GM19372 (cell line): ENCODE measurements at regions not wholly inside any gene's neighbourhood (a gene's known extent, or its start where the extent isn't known, plus 50 kb on each side); places are given as distances from the start of the nearest gene placed in this dataset.
"Not testable (repeated sequence)": the region's sequence is repeated elsewhere in the genome, so short reads cannot be mapped to it uniquely, and the experiment has no call there.

Source experiments
- ATAC-seq: cut with Tn5 transposase; IDR thresholded peaks from one replicate; pipeline ENCODE4 v1.9.1; 2021; ENCODE audit warnings: mild to moderate bottlenecking, low read depth, moderate library complexity; ENCODE audit not compliant: unreplicated experiment

DNA sequence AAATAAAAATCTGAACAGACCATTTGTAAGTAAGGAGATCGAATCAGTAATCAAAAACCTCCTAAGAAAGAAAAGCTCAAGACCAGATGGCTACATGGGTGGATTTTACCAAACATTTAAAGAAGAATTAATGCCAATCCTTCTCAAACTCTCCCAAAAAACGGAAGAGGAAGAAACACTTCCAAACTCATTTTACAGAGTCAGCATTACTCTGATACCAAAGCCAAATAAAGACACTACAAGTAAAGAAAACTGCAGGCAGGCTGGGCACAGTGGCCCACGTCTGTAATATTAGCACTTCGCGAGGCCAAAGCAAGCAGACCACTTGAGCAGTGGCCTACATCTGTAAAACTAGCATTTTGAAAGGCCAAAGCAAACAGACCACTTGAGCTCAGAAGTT lies 159.8 kb downstream of the DPY19L2 start:
- no peak for ATAC-seq

DNA sequence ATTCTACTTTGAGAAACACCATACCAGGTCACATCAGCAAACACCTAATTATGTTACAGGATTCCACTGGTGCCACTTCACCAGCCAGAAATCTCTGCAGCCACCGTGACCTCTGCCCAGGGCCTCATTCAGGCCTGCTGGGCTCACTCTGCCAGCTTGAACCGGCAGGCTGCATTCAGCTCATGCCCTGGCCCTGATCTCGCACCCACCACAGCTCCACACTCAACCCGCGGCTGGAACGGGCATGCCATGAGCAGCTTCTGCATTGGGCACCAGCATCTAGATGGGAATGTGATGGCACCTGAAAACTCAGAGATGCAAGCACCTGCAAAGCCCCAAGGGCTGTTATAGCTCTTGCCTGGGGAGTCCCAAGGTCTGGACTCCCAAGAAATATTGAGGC lies 168.7 kb downstream of the DPY19L2 start:
- ATAC-seq = no peak

DNA sequence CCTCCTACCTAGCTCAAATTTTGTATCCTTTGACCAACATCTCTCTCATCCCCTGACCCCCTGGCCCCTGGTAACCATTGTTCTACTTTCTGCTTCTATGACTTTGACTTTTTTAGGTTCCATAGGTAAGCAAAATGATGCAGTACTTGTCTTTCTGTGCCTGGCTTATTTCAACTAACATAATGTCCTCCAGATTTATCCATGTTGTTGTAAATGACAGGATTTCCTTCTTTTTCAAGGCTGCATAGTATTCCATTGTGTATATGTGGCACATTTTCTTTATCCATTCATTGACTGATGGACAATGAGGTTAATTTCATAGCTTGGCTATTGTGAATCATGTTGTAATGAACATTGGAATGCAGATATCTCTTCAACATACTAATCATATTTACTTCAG lies 170.1 kb downstream of the DPY19L2 start:
- ATAC-seq = no peak

DNA sequence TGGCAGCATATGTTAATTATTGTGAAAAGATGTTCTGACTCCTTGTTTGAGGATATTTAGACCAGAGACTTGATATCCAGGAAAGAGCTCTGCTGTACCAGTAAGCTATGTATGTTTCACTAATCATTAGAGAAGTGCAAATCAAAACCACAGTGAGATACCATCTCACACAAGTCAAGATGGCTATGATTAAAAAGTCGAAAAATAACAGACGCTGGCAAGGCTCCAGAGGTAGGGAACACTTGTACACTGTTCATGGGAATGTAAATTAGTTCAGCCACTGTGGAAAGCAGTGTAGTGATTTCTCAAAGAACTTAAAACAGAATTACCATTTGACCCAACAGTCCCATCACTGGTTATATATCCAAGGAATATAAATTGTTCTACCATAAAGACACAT lies 171.6 kb downstream of the DPY19L2 start:
- no peak for ATAC-seq

DNA sequence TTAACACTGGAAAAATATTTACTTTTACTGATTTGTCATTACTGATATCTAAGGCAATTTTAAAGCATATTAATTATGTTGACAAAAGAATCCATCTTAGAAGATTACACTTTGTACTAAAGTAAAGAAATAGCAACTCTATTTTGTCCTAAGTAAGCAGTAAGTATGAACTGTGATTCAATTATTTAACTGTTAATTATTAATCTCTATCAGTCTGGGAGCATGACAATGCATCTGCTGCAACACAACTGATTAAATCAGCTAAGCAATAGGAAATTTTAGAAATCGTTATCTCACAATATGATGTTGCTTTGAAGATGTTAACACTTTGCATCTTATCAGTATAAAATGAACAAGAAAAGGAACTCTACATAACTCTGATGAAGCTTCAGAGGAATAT lies 172.3 kb downstream of the DPY19L2 start:
- ATAC-seq = no peak

DNA sequence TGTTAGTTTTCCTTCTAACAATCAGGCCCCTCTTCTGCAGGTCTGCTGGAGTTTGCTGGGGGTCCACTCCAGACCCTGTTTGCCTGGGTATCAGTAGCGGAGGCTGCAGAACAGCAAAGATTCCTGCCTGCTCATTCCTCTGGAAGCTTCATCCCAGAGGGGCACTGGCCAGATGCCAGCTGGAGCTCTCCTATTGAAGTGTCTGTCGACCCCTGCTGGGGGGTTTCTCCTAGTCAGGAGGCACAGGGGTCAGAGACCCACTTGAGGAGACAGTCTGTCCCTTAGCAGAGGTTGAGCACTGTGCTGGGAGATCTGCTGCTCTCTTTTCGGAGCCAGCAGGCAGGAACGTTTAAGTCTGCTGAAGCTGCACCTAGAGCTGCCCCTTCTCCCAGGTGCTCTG lies 174.9 kb downstream of the DPY19L2 start:
- not testable (repeated sequence) for ATAC-seq

DNA sequence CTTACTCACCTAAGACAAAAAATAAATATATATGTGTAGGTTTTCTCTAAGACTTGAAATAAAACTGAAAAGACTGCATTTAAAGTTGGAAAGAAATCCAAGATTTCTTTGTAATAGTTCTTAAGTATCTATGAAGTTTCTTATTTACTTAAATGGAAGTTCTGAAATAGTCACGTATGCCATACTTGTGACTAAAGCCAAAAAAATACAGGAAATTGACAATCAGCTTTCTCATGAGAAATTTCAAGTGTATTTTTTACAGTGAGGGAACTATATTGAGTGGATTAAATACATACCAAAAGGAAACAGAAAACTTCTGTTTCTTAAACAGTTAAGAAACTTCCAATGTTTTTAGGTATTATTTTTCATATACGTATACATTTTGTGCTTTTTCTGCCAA lies 188.1 kb downstream of the DPY19L2 start:
- no peak for ATAC-seq

DNA sequence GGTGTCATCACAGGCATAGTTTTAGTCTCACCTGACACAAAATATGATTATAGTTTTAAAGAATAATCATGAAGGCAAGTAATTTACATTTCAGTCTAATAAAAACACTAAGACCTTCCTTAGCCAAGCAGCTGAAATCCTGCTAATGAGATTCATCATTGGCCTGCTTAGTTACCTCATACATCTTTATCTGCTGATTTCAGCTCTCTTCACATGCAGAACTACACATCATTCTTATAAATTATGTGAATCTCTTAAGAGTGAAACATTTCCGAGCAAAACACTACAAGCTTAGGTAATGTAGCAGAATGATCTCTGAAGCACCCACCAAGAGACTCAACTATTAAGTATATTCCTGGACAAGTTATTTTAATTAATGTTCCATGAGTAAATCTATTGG lies 198.1 kb downstream of the DPY19L2 start:
- ATAC-seq = no peak

DNA sequence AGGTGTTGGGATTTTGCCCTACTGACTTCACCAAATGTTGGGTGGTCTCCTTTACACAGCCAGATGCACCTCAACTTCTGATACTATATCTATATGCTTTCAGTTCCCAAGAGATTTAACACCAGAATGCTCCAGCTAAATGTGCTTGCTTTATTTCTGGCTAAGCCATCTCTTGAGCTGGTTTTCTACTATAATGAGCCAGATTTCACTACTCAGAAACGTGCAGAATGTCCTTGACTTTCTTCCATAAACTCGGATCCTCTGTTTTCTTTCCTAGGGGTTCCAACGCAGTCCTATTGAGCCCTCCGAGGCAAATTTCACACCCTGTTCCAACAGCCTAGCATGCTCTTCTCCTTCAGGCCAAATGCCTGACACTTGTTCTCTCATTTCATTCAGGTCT lies 200.3 kb downstream of the DPY19L2 start:
- ATAC-seq = no peak

DNA sequence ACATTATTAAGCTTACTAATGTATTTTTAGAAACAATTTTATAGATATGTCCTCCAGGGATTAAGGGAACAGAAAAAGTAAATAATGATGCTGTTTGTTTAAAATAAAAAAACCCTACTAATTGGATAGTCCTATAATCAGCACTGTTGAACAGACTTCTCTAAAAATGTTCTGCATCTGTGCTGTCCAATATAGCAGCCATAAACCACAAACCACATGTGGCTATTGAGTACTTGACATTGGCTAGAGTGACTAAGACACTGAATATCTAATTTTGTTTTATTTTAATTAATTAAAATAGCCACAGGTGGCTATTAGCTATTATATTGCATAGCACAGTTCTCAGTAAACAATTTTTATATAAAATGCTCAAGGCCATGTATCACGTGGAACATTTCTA lies 210.4 kb downstream of the DPY19L2 start:
- no peak for ATAC-seq

DNA sequence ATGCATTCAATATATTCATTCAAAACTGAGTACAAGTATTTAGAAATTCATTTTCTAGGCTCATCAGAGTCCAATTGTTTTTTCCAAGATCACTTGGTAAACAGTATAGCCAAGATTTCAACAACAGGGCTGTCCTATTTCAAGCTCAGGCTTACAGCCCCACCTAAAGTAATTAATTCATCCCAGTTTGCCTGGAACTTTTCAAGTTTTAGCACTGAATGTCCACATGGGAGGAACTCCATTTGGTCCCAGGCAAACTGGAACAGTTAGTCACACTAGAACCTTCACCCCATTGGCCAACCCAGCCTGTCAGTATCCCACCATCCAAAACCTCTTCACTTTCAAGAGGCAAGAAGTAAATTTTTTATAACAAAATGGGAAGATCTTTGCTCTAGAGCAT lies 210.9 kb downstream of the DPY19L2 start:
- ATAC-seq = no peak

DNA sequence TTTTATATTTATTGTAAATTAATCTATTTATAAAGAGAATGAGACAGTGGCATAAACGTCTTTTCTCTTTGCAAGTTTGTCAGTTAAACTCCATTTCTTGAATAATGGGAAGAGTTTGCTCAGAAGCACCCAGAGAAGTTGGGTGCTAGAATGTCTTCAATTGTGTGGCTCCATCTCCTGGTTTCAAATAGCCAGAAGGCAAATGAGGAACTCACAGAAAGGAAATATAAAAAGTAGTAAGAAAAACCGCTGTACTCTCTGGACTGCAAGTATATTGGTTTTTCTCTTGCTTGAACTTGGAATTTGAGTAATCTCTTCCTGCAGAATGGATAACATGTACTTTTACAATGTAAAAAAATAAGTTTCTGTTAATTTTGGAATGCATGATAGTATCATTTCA lies 217.5 kb downstream of the DPY19L2 start:
- no peak for ATAC-seq

DNA sequence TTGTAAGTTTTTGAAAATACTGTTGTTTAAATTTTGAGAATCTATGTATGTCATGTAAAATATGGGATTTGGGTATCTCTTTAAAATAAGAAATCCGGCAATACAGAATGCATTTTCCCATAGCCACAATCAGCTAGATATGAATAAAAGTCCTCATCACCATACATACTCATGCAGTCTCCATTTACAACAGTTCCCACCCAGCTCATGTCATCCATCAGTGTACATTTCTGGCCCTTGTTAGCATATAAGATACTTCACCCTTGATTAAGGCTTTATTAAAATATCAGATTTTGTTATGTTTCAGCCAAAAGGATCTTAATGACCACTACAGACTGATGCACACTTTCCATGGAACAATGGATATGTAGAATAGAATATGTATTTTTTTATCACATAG lies 218.0 kb downstream of the DPY19L2 start:
- no peak for ATAC-seq

DNA sequence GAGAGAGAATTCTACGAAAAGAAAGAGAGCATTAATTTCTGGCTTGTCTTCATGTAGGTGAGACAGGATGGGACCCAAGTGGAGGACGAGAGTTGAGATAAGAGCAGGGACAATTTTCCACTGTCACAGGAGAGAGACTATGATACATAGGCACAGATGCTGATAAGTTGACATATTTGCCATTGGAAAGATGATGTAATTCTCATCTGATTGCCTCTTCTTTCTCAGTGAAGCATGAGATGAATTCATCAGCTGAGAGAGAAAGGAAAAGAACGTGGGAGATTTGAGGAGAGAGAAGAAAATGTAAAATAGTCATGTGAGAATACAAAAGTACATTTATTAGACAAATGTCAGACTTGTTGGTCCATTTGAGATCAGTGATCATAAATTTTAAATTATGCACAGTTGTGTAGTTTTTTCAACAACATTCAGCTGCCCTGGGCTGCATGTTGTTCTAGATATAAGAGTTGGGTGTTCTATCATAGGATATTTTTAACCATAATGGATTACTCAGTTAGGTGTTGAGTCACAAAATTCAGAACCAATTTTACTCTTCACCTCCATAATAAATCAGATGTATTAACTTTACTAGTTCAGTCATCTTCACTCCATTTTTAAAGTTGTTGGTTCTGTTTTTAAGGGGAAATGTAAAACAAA lies 222.9 kb downstream of the DPY19L2 start:
- no peak for ATAC-seq

DNA sequence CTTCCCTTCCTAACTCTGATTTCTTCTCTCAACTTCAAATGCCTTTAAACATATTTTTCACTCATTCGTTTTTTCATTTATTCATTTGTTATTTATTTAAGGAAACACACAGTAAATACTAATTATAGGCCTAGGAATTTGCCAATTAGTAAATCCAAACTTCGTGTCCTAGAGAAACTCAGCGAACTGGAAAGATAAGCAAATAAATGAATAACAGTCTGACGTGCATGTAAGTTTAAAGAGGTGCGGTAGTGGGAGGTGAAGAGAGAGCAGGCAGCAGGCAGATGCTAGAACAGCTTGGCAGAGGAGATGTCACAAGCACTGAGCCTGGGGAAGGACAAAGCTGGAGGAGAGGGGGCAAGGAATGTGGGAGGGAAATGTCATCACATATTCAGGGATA lies 228.2 kb downstream of the DPY19L2 start:
- no peak for ATAC-seq

DNA sequence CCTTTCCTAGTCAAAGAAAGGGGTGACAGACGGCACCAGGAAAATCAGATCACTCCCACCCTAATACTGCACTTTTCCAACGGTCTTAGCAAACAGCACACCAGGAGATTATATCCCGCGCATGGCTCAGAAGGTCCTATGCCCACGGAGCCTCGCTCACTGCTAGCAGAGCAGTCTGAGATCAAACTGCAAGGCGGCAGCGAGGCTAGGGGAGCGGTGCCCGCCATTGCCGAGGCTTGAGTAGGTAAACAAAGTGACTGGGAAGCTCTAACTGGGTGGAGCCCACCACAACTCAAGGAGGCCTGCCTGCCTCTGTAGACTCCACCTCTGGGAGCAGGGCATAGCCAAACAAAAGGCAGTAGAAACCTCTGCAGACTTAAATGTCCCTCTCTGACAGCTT lies 233.9 kb downstream of the DPY19L2 start:
- ATAC-seq = not testable (repeated sequence)

DNA sequence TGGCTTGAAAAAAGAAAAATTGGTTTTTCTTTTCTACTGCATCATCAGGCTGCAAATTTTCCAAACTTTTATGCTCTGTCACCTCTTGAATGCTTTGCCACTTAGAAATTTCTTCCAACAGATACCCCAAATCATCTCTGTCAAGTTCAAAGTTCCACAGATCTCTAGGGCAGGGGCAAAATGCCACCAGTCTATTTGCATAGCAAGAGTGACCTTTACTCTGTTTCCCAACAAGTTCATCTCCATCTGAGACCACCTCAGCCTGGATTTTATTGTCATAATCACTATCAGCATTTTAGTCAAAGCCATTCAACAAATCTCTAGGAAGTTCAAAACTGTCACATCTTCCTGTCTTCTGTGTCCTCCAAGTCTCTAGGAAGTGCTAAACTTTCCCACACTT lies 240.3 kb downstream of the DPY19L2 start:
- ATAC-seq = not testable (repeated sequence)

DNA sequence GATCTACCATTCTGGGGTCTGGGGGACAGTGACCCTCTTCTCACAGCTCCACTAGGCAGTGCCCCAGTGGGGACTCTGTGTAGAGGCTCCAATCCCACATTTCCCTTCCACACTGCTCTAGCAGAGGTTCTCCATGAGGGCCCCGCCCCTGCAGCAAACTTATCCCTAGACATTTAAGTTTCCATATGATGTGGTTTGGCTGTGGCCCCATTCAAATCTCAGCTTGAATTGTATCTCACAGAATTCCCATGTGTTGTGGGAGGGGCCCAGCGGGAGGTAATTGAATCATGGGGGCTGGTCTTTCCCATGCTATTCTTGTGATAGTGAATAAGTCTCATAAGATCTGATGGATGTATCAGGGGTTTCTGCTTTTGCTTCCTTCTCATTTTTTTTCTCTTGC lies 241.3 kb downstream of the DPY19L2 start:
- not testable (repeated sequence) for ATAC-seq

DNA sequence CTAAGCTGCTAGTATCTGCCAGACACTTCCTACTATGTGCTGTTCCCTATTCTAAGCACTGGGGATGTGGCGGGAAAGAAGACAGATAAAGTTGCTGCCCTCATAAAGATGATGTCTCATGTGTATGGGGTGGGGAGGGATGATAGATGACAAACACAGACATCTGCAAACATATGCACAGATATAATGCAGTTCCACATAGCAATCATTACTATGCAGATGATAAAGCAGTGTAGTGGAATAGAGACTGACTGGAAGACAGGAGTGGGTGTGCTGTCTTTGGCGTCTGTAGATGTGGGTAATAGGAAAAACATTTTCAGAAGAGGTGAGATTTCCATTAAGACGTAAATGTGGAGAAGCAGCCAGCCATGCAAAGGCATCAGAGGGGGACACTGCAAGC lies 243.6 kb downstream of the DPY19L2 start:
- no peak for ATAC-seq

DNA sequence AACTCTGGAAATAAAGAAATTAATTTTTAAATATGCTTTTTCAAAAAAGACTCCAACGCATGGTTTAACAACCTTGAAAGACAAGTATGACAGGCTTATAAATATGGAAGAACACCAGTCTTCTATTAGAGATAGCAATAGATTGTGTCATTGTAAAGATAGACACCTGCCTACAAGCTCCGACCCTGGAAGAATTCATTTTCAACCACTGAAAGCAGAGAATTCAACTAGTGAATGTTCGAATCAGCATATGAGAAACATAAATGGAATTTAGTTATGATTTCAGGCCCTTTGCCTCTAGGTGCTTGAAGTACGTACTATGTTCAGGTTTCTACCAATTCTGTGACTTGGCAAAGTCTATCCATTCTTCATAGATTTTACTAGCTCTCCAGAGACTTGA lies 244.5 kb downstream of the DPY19L2 start:
- no peak for ATAC-seq

DNA sequence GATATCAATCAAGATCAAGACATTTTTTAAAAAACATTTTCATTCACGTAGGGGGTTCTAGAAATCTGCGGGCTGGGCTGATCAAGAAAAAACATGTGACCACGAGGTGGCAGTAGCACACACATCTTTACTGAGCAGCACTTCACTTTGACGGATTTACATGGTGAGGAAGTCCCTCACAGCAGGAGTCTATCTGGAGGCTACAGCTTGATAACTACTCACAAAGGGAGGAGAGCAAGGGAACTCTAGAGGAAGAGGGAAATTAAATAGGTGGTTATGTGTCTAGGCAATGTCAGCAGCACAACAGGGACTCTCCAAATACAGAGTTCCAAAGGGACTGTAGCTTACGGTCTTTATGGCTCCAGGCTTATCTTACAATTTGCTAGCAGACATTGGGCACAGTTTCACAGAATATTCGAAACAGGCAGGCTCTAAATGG lies 248.1 kb downstream of the DPY19L2 start:
- peak; percentile 92 for ATAC-seq

DNA sequence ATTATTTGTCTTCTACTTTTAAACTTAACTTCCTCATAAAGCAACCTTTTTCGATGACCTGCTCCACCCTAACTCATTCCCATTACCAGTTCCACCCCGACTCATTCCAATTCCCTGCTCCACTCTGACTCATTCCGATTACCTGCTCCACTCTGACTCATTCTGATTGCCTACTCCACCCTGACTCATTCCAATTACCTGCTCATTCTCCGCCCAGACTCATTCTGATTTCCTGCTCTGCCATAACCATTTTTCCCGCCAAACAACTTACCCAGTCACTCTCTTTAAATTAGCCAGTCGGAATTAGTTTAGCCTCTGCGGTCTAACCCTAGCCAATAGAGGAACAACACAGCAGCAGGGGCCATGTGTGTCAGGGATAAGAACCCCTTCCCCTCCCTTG lies 249.1 kb downstream of the DPY19L2 start:
- ATAC-seq = no peak

DNA sequence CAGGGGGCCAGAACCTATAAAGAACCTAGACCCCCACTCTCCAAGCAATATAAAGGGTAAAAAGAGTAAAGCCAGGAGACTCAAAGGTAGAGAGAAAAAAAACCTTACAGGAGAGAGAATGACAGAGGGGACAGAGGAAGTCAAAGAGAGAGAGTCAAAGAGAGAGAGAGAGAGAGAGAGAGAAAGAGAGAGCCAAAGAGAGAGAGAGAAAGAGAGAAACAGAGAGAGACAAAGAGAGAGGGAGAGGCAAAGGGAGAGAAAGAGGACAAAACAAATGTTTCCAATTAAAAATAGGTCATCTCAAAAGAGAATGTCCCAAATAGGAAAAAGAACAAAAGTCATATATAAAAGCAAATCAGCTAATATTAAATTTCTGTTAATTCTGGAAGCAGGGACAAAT lies 251.5 kb downstream of the DPY19L2 start:
- ATAC-seq = no peak
